DMS79 treated with DMSO at 0.1 percent for 48 hours (cell line): ENCODE measurements at regions not wholly inside any gene's neighbourhood (a gene's known extent, or its start where the extent isn't known, plus 50 kb on each side); places are given as distances from the start of the nearest gene placed in this dataset.

Source experiments
- DNase-seq: peaks from one replicate; lab custom pipeline; 2025; lab: John Stamatoyannopoulos, UW

GRCh38 chr15:95498961-95499360, 831.5 kb upstream of the NR2F2 start:
- no peak for DNase-seq

DNA sequence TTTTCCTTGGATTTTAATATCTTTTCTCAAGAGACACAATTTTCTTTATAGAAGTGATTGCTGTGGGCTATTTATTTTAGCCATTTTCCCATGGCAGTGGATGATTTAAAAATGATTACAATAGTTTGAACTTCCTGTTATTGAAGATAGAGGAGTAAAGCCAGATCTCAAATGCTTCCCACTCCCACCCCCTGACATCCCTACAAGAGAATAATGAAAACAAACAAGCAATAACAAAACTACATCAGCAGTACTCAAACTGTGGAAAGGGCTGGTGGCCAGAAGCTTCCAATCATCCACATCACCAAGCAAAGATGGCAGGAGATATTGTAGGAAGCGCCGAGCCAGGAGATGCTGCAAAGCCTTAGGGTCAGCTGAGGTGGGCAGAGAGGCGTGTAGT, 831.1 kb upstream of the NR2F2 start:
- no peak for DNase-seq

GRCh38 chr15:95501865-95502264, 828.6 kb upstream of the NR2F2 start:
- DNase-seq, result no peak

DNA sequence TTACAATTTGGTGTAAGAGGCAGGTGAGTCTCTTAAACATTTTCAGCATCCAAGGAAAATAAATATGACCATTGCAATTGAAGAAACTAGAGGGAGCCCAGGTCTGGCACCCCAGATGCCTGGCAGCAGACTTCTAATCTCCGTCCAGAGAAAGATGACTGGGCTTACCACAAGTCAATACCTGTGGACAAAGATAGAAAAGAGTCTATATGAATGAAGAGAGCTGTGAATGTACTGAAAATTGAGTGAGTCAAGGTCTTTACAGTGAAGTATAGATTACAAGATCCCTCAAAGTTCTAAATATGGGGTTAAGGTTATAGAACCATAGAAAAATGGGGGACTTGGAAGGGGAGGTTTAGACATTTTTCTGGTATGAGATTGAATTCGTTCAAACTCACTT, 827.4 kb upstream of the NR2F2 start:
- no peak for DNase-seq

- DNase-seq, result no peak
These were observed 826.8 kb upstream of the NR2F2 start for GRCh38 chr15:95503640-95504225.

DNA sequence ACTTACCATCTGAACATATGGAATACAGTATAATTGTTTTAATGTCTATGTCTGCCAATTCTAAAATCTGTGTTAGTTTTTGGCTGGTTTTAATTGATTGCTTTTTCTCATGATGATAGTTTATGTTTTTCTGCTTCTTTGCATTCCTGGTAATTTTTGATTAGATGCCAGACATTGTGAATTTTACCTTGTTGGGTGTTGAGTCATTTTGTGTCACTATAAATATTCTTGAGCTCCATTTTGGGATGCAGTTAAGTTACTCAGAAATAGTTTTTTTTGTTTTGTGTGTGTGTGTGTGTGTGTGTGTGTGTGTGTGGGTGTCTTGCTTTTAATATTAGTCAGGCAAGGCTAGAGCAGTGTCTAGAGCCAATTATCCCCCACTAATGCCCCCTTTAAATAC, 818.8 kb upstream of the NR2F2 start:
- no peak for DNase-seq

GRCh38 chr15:95512906-95513305, 817.6 kb upstream of the NR2F2 start:
- DNase-seq, result no peak

GRCh38 chr15:95519887-95520286, 810.6 kb upstream of the NR2F2 start:
- no peak for DNase-seq

GRCh38 chr15:95520511-95520910, 810.0 kb upstream of the NR2F2 start:
- DNase-seq, result no peak

GRCh38 chr15:95520922-95521321, 809.6 kb upstream of the NR2F2 start:
- no peak for DNase-seq

- DNase-seq, result no peak
These were observed 808.0 kb upstream of the NR2F2 start for GRCh38 chr15:95522533-95522932.

DNA sequence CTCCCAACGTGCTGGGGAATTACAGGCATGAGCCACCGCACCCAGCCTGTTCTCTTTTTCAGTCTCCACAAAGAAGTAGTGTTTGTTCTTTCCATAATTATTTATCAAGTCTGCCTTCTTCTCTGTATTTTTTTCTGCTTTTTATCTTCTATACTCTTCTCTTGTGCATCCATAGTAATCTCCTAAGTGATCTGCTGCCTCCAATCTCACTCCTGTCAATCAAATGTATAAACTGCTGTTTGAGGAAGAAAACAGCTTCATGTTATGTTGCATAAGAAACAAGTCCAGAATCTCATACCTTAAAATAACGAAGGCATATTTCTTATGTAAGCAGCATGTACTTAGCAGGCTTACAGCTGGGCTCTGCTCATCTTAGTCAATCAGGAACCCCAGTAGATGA, 801.6 kb upstream of the NR2F2 start:
- DNase-seq, result no peak

DNA sequence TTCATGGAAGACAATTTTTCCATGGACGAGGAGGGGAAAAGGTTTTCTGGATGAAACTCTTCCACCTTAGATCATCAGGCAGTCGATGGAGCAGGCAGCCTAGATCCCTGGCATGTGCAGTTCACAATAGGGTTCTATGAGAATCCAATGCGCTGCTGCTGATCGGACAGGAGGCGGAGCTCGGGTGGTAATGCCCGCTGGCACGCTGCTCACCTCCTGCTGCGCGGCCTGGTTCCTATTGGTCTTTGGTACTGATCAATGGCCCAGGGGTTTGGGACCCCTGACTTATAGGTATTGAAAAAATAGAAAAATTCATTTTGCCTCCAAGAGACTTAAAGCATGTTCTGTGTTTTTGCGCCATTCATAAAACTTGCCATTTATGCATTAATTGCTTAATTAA, 793.9 kb upstream of the NR2F2 start:
- DNase-seq, result no peak

GRCh38 chr15:95538693-95539092, 791.8 kb upstream of the NR2F2 start:
- no peak for DNase-seq

- DNase-seq, result no peak
These were observed 789.2 kb upstream of the NR2F2 start for GRCh38 chr15:95541301-95541700.

- DNase-seq, result no peak
These were observed 781.2 kb upstream of the NR2F2 start for GRCh38 chr15:95549168-95549738.

DNA sequence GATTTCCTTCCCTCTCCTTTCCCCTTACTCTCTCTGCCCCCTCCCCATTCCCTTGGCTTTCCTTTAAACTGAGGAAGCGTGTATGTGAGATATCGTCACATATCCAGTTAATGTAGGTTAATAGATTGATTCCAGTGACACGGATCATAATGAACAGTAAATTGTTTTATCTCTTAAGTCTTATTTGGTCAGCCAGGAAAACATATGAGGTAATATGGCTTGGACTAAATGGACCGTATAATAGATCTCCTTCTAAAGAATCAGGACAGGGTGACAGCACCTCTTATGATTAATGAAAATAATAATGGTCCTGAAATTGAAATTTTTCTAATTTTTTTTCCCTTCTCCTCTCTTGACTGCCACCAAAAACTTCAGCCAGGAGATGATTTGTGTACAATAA, 779.8 kb upstream of the NR2F2 start:
- DNase-seq, result no peak

DNA sequence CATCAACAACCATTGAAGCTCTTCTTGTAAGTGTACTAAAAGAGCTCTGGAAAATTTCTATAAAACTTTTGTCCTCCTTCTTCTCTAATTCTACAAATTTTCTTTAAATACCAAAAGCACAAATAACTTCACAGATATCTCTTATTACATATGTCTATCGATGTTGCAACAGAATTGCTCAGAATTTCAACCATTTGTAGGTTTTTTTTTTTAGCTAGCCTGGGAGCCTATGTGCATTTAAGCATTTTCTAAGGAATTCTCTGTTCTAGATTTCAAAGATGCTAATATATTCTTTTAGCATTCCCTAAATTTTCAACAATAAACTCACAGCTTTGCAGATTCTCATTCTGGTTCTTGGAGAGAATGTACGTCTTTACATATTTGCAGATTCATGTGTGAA, 774.3 kb upstream of the NR2F2 start:
- DNase-seq, result no peak

DNA sequence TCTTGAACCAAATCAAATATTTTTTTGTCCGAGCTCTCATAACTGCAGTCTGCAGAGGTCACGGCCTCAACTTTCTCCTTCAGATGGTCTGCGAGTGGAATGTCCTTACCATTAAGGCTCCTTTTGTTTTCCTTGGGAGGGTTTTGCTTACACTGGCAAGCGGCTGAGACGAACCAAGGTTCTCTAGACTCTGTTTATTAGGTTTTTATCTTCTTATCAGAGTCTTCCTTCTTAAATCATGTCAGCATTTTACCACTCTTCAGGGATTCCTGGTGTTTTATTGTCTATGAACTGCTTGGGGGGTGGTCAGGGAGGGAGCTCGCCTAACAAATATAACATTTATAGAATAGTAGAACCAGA, 773.7 kb upstream of the NR2F2 start:
- DNase-seq, result no peak

DNA sequence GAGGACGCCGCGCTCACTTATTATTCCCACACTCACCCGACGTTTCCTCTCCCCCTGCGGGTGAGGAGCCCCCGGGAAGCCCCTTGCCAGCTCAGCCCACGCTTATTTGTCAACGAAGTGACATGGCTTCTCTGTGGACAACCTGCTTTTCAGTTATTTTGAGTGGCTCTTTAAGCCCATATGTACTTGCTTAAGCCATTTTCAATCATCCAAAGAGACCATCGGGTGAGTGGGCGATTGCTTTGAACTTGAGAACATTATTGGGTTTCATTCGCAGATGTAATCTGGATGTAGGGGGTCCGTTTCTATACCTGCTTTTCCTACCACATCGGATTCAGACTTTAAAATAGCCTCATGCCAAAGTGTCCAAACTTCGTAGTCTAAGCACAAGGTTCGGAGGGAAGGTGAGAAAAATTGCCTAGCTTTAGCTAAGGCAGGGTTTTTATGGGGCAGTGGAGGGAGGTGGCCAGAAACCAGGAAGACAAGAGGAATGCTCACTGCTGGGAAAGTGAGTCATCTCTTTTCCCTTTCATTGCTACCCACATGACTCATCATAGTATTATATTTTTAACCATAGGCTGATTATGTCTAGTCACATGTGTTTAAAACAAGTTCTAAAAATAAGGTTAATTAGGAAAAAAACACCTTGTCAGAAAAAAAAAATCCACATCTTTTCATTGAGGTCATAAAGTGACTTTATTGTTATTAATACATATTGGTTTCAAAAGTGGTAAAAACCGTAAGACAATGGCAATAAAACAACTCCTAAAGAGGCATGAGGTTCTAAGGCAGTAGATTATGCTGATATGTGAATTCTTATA, 773.1 kb upstream of the NR2F2 start:
- DNase-seq, result no peak

GRCh38 chr15:95558131-95558530, 772.4 kb upstream of the NR2F2 start:
- DNase-seq, result no peak

DNA sequence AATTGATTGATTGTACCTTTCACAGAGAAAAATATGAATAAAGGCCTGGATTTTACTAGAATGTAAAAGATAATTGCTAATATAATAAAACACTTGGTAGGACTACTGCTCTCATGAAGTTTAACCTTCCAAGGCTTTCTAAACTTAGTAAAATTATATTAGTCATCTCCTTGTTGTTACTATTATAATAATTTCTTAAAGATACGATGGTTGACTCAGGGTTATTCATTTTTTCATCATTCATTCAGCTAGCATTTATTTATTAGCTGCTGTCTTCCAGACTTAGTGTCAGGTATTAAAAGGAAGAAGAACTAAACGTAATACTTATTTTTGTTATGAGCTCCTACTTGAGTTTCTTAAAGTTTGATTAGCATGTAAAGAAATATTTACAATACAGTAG, 771.6 kb upstream of the NR2F2 start:
- DNase-seq, result no peak

DNA sequence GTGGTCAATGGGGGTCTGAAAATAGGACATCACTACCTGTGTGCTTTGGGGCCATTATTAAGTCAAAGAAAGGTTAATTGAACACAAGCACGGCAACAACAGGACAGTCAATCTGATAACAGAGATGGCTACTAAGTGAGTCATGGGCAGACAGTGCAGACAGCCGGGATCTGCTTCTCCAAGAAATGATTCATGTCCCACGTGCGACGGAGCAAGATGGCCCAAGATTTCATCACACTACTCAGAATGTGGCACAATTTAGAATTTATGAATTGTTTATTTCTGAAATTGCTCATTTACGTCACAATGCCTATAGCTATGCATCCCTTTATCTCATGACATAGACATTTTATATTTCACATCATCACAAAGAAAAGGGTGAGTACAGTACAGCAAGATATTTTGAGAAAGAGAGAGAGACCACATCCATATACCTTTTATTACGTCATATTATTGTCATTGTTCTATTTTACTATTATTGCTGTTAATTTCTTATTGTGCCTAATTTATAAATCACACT, 770.6 kb upstream of the NR2F2 start:
- DNase-seq, result no peak
